NCI-H2029 treated with DMSO at 0.1 percent for 48 hours (cell line): ENCODE measurements at regions not wholly inside any gene's neighbourhood (a gene's known extent, or its start where the extent isn't known, plus 50 kb on each side); places are given as distances from the start of the nearest gene placed in this dataset.
"Not testable (repeated sequence)": the region's sequence is repeated elsewhere in the genome, so short reads cannot be mapped to it uniquely, and the experiment has no call there.

Experiments
- DNase-seq: peaks from one replicate; lab custom pipeline; 2025; lab: John Stamatoyannopoulos, UW

GRCh38 chrX:121301822-121302221, 254.4 kb downstream of the GLUD2 start:
- no peak for DNase-seq

- DNase-seq = no peak
These were observed 260.0 kb downstream of the GLUD2 start for GRCh38 chrX:121307449-121307848.

- no peak for DNase-seq
These were observed 260.9 kb downstream of the GLUD2 start for GRCh38 chrX:121308276-121308805.

DNA sequence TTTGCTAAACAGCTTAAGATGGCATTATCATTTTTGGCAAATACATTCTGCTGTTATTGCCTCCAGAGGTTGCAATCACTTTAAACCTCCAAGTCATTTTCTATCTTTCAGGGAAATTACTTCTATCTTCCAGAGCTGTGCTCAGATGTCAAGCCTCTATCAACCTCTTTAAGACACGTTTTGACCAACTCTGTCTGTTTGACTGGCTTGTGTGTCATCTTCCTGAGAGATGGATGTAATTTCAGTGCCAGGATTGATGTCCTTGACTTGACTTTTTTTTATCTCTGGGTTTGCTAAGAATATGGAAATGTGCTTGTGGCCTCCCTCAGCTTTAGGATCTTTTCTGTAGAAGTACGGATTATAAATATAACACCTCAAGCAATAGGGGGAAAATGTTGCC, 263.4 kb downstream of the GLUD2 start:
- no peak for DNase-seq

GRCh38 chrX:121320441-121320840, 273.0 kb downstream of the GLUD2 start:
- no peak for DNase-seq

DNA sequence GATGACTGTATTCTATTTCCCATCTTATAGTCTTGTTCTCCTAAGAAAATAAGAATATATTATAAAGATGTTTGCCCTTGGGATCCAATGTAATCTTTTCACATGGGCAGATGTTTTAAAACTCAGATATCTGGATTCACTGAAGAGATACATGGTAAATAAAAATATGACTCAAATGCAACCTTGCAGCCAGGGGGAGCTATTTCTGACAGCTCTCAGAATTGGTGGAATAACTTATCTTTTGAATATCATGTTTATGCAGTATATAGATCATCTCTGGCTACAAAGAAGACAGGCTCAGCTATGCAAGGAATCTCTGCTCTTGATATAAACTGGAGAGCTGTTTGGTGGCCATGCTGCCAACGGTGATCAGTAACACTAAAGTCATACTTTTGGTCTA, 274.7 kb downstream of the GLUD2 start:
- DNase-seq = no peak

DNA sequence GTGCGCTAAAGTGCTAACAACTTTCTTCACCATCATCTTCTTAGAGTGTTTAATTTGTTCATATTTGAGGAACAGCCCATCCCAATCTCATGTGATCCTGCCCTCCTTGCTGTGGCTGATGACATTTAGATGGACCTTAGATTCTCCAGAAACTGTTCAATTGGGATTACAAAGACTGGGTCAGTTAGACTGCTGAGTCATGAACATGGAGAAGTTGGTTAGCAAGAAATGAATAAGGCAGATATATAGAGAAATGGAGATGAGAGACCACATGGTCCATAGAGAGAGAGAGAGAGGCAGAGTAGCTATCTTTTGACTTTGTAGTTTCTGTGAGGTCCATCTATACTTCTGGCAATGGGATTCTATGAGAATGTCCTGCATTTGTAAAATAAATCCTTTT, 275.9 kb downstream of the GLUD2 start:
- DNase-seq = no peak

DNA sequence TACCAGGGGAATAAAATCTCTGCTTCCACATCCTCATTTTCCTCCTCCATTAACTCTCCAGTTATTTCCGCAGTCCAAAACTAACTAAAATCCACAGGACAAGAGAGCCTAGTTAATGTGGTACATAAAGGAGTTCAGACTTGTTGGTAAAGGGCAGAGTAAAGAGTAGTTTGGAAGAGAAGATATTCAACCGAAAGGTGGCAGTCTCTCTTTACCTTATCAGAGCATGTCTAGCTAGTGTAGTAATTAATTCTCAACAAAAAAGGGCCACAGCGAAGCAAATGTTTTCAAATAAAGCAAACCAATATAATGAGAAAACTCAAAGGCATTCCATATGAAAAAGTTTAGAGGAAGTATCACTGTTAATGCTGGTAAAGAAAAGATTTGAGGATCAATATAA, 286.5 kb downstream of the GLUD2 start:
- no peak for DNase-seq

GRCh38 chrX:121336831-121337421, 289.5 kb downstream of the GLUD2 start:
- peak; percentile 4 for DNase-seq

GRCh38 chrX:121337816-121338215, 290.4 kb downstream of the GLUD2 start:
- DNase-seq = no peak

DNA sequence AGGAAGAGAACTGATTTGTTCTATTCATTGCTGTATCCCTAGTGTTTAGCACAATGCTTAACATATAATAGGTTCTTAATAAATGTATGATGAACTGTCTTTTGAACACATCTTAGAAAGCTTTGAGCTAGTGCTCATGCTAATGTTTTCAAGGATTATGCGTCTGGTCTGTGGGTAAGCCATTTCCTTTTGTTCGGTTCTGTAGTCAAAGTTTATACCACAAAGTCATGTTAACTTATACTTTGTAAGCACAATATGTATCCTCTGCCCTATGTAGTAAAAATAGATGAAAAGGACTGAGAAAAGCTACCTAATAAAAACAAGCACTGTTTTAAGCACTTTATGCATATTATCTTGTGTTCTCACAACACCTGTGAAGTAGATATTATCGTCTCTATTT, 301.9 kb downstream of the GLUD2 start:
- no peak for DNase-seq

- DNase-seq = peak; percentile 57
These were observed 308.9 kb downstream of the GLUD2 start for GRCh38 chrX:121356139-121356849.

DNA sequence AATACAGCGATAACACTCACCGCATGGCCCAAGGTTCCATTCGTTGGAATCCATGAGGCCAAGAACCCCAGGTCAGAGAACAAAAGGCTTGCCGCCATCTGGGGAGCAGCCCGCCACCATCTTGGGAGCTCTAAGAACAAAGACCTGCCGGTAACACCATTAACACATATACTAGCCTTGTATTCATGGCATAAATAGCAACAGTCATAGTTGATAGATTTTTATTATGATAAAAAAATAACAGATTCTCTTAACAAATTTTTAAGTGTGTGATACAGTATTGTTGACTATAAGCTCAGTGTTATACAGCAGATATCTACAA, 309.4 kb downstream of the GLUD2 start:
- peak; percentile 9 for DNase-seq

- no peak for DNase-seq
These were observed 312.9 kb downstream of the GLUD2 start for GRCh38 chrX:121360280-121360679.

DNA sequence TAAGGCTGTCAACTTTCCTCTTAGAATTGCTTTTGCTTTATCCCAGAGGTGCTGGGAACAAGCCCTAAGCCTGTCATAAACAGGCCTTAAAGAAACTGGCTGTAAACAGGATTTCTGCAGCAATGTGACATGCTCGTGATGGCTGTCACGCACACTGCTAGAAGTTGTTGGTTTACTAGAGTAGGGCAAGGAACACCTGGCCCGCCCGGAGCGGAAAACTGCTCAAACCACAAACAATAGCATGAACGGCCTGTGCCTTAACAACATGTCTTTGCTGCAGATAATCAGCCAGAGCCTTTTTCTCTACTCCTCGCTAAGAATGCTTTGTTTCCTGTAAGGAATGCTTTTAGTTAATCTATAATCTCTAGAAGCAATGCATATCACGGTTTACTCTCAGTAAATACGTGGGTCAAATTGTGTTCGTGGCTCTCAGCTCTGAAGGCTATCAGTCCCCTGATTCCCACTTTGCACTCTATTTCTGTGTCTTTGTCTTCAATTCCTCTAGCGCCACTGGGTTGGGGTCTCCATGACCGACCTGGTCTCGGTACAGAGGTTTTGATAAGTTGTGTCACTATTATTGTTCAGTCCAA, 318.3 kb downstream of the GLUD2 start:
- peak; percentile 3 for DNase-seq

GRCh38 chrX:121374471-121374870, 327.1 kb downstream of the GLUD2 start:
- DNase-seq = no peak

DNA sequence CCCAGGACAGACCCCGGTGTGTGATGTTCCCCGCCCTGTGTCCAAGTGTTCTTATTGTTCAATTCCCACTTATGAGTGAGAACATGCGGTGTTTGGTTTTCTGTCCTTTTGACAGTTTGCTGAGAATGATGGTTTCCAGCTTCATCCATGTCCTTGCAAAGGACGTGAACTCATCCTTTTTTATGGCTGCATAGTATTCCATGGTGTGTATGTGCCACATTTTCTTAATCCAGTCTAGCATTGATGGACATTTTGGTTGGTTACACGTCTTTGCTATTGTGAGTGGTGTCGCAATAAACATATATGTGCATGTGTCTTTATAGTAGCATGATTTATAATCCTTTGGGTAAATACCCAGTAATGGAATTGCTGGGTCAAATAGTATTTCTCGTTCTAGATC, 334.5 kb downstream of the GLUD2 start:
- DNase-seq = not testable (repeated sequence)

GRCh38 chrX:121389976-121390714, 342.7 kb downstream of the GLUD2 start:
- DNase-seq = no peak

GRCh38 chrX:121405826-121406225, 358.4 kb downstream of the GLUD2 start:
- DNase-seq = no peak

- DNase-seq = no peak
These were observed 360.2 kb downstream of the GLUD2 start for GRCh38 chrX:121407627-121408026.

- not testable (repeated sequence) for DNase-seq
These were observed 384.1 kb downstream of the GLUD2 start for GRCh38 chrX:121431514-121431913.

- no peak for DNase-seq
These were observed 385.9 kb downstream of the GLUD2 start for GRCh38 chrX:121433289-121433688.

- DNase-seq = not testable (repeated sequence)
These were observed 390.3 kb downstream of the GLUD2 start for GRCh38 chrX:121437666-121438065.
